Body of pancreas (tissue), 4 donors: ENCODE measurements at regions not wholly inside any gene's neighbourhood (a gene's known extent, or its start where the extent isn't known, plus 50 kb on each side); places are given as distances from the start of the nearest gene placed in this dataset.

Experiments
- CTCF ChIP-seq, 7 experiments: fragments of 450-650 bp in 4 of 7; fragments of 200-600 bp in 3 of 7; sonication (generic) in 3 of 7; IDR thresholded peaks; one replicate each; pipeline ENCODE4 v1.5.1; 2016 to 2019; ENCODE audit warnings: antibody characterized with exemption in 7 of 7
- POLR2A ChIP-seq, 3 donors: fragments of 450-650 bp; IDR thresholded peaks; one replicate each; pipeline ENCODE4 v1.6.1; 2016; ENCODE audit warnings: antibody characterized with exemption in 3 of 3, mild to moderate bottlenecking in 2 of 3

- TF ChIP-seq CTCF (IDR thresholded peaks at IDR 0.05) (no peak), POLR2A (IDR thresholded peaks at IDR 0.05) (no peak)
Observed at GRCh38 chr12:33752854-33753253, 269.4 kb upstream of the ALG10 start.
